SH-SY5Y (cell line): ENCODE measurements at regions not wholly inside any gene's neighbourhood (a gene's known extent, or its start where the extent isn't known, plus 50 kb on each side); places are given as distances from the start of the nearest gene placed in this dataset.

Experiments
- GATA2 ChIP-seq: IDR thresholded peaks from 2 replicates; pipeline ENCODE4 v1.6.1; 2011; ENCODE audit warnings: mild to moderate bottlenecking, low read depth, low read length
- GATA3 ChIP-seq: IDR thresholded peaks from 2 replicates; pipeline ENCODE4 v1.6.1; 2011; ENCODE audit warnings: low read depth, mild to moderate bottlenecking, low read length, moderate library complexity

DNA sequence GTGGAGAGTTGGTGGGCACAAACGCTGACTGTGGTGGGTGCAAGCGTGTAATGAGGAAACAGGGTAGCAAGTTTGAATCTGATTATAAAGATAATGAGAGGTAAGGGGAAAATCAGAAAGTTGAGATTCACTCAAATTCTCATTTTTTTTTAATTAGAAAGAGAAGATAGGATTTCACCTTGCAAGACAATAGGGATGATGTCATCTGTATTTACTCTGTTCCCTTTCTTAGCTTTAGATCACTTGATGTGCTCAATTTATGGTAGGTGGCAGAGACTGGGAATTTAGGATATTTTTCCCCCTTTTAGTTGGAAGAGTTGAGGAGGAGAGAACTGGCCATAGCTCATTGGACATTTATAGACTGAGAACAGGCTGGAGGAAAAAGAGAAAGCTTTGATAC lies 363.6 kb downstream of the AEBP2 start:
- TF ChIP-seq GATA3 (no peak), GATA2 (no peak)
